ENCODE measurements at regions not wholly inside any gene's neighbourhood (a gene's known extent, or its start where the extent isn't known, plus 50 kb on each side); places are given as distances from the start of the nearest gene placed in this dataset.

DNA sequence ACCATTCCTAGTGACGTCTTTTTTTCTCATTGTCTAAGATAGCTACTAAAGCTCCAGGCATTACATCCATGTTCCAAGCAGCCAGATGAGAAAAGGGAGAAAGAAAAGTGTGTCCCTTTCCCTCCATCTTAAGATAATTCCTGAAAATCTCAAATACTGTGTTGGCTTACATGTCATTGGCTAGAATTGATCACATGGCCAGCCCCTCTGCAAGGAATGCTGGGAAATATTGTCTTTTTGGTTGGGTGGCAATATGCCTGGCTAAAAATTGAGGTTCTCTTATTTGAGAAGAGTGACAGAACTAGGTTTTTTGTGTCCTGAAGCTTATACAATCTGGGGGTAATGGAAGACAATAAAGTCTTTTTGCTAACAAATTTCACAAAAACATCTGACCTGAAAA, 264.3 kb downstream of the RPAP3 start:
- no peak overlapping the region for H3K4ac ChIP-seq (ENCODE audit: low read depth, low read length)
- H3K23ac ChIP-seq (ENCODE audit: low read depth, low read length): no peak overlapping the region
- no peak overlapping the region for H3K18ac ChIP-seq (ENCODE audit: low read depth, low read length)
- DNase-seq (no peak), ATAC-seq (ENCODE audit: low read depth) (no peak)
- no peak overlapping the region for H3K56ac ChIP-seq (ENCODE audit: extremely low read depth, insufficient read depth, low read length)
- H2BK15ac ChIP-seq (ENCODE audit: low read depth, low read length): no peak overlapping the region
- H2AK9ac ChIP-seq (replicated peaks; ENCODE audit: low read depth, low read length, poor library complexity): no peak overlapping the region
- peaks cover 2% of the 10 kb centered on the region; the same call in 1 of the 2 replicates for H3K9me3 ChIP-seq (ENCODE audit: control insufficient read depth, insufficient read depth, low read length)
- no peaks in the 10 kb centered on the region for H4K20me1 ChIP-seq (ENCODE audit: insufficient read depth, low read length)
- H3K79me1 ChIP-seq (ENCODE audit: low read depth in 1 of 2, low read length in 2 of 2): no peaks in the 10 kb centered on the region
- H4K5ac ChIP-seq (ENCODE audit: low read depth, low read length): no peak overlapping the region
- in situ Hi-C loops (cut with MboI; ENCODE audit: low sequenced_read_pairs) (no loop called here), dilution Hi-C loops (cut with HindIII; ENCODE audit: low sequenced_read_pairs, unreplicated experiment) (no loop called here), intact Hi-C loops (cut with micrococcal nuclease) (no loop called here)
- no TSS peak for BruUV-seq (replicated peaks)
- H3K9ac ChIP-seq (ENCODE audit: low read depth, low read length): no peak overlapping the region
- H3K27me3 ChIP-seq (ENCODE audit: control insufficient read depth, insufficient read depth, low read length): no peaks in the 10 kb centered on the region; the same call in 1 of the 2 replicates
- H2BK5ac ChIP-seq (ENCODE audit: low read depth, low read length, poor library complexity, severe bottlenecking): no peak overlapping the region
- no peaks in the 10 kb centered on the region for H3K36me3 ChIP-seq (ENCODE audit: control insufficient read depth, insufficient read depth, low read length)
- no peaks in the 10 kb centered on the region for H3K4me1 ChIP-seq (ENCODE audit: control insufficient read depth, insufficient read depth, low read length)
- H4K8ac ChIP-seq (ENCODE audit: low read depth in 2 of 2, low read length in 2 of 2): no peak overlapping the region
- H4K91ac ChIP-seq (ENCODE audit: insufficient read depth, low read depth, low read length): no peak overlapping the region
- no peak overlapping the region for H3K4me3 ChIP-seq (ENCODE audit: insufficient read depth, low read depth, low read length)
- H3K4me2 ChIP-seq (ENCODE audit: low read depth, low read length): no peak overlapping the region
- H2AFZ ChIP-seq (replicated peaks; ENCODE audit: low read length, poor library complexity): no peak overlapping the region
- H3K27ac ChIP-seq (ENCODE audit: insufficient read depth, low read length): no peak overlapping the region
- no peak overlapping the region for H2AK5ac ChIP-seq (ENCODE audit: low read depth, low read length)
- POLR2A ChIA-PET (ENCODE audit: unreplicated experiment): no interaction called here
- no CpG with 5 or more reads among the region's 1 CpG for WGBS, 2 experiments (ENCODE audit: extremely low coverage in 2 of 2, insufficient read length in 1 of 2)
- CTCF ChIA-PET: no interaction called here
- no peak for TF ChIP-seq BHLHE40 (IDR thresholded peaks at IDR 0.05; ENCODE audit: low read depth, low read length)
- TF ChIP-seq RAD21 (IDR thresholded peaks at IDR 0.05; ENCODE audit: low read length): no peak
- TF ChIP-seq NFE2L2 (IDR thresholded peaks at IDR 0.05; ENCODE audit: low read depth, low read length): no peak
- TF ChIP-seq, protein P1, sequence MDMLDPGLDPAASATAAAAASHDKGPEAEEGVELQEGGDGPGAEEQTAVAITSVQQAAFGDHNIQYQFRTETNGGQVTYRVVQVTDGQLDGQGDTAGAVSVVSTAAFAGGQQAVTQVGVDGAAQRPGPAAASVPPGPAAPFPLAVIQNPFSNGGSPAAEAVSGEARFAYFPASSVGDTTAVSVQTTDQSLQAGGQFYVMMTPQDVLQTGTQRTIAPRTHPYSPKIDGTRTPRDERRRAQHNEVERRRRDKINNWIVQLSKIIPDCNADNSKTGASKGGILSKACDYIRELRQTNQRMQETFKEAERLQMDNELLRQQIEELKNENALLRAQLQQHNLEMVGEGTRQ (IDR thresholded peaks at IDR 0.05; ENCODE audit: low read depth, low read length): no peak
- TF ChIP-seq RCOR1 (IDR thresholded peaks at IDR 0.05; ENCODE audit: insufficient replicate concordance, low read length): no peak
- TF ChIP-seq, protein P2, sequence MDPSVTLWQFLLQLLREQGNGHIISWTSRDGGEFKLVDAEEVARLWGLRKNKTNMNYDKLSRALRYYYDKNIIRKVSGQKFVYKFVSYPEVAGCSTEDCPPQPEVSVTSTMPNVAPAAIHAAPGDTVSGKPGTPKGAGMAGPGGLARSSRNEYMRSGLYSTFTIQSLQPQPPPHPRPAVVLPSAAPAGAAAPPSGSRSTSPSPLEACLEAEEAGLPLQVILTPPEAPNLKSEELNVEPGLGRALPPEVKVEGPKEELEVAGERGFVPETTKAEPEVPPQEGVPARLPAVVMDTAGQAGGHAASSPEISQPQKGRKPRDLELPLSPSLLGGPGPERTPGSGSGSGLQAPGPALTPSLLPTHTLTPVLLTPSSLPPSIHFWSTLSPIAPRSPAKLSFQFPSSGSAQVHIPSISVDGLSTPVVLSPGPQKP (IDR thresholded peaks at IDR 0.05; ENCODE audit: borderline replicate concordance, low read depth, low read length): no peak
- TF ChIP-seq, protein P3, sequence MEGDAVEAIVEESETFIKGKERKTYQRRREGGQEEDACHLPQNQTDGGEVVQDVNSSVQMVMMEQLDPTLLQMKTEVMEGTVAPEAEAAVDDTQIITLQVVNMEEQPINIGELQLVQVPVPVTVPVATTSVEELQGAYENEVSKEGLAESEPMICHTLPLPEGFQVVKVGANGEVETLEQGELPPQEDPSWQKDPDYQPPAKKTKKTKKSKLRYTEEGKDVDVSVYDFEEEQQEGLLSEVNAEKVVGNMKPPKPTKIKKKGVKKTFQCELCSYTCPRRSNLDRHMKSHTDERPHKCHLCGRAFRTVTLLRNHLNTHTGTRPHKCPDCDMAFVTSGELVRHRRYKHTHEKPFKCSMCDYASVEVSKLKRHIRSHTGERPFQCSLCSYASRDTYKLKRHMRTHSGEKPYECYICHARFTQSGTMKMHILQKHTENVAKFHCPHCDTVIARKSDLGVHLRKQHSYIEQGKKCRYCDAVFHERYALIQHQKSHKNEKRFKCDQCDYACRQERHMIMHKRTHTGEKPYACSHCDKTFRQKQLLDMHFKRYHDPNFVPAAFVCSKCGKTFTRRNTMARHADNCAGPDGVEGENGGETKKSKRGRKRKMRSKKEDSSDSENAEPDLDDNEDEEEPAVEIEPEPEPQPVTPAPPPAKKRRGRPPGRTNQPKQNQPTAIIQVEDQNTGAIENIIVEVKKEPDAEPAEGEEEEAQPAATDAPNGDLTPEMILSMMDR (conservative IDR thresholded peaks at IDR 0.05; ENCODE audit: low read depth, low read length): no peak
- no peak for TF ChIP-seq RFX5 (IDR thresholded peaks at IDR 0.05; ENCODE audit: low read depth, low read length)
- TF ChIP-seq MXI1 (IDR thresholded peaks at IDR 0.05; ENCODE audit: borderline replicate concordance, low read depth, low read length): no peak
- no peak for TF ChIP-seq MAZ (IDR thresholded peaks at IDR 0.05; ENCODE audit: borderline replicate concordance, low read depth, low read length)
- no peak for TF ChIP-seq MAFK (IDR thresholded peaks at IDR 0.05; ENCODE audit: low read depth, low read length)
- TF ChIP-seq POLR2A (IDR thresholded peaks at IDR 0.05; ENCODE audit: low read depth, low read length): no peak
- TF ChIP-seq CEBPB (IDR thresholded peaks at IDR 0.05; ENCODE audit: low read depth, low read length): no peak
- no peak for TF ChIP-seq SMC3 (IDR thresholded peaks at IDR 0.05; ENCODE audit: low read depth, low read length)
- H2BK120ac ChIP-seq (ENCODE audit: low read depth, low read length): no peak overlapping the region
- no peaks in the 10 kb centered on the region for H3K9me1 ChIP-seq (ENCODE audit: insufficient read depth, low read length)
- no peak overlapping the region for H3K14ac ChIP-seq (replicated peaks; ENCODE audit: low read depth, low read length)
- no peak overlapping the region for H2BK20ac ChIP-seq (ENCODE audit: low read depth, low read length)
